Endothelial cell (in vitro differentiated cells): ENCODE measurements at regions not wholly inside any gene's neighbourhood (a gene's known extent, or its start where the extent isn't known, plus 50 kb on each side); places are given as distances from the start of the nearest gene placed in this dataset.

Experiments used
- DNase-seq: peaks from one replicate; pipeline ENCODE4 v3.0.0; 2021; ENCODE audit warnings: low spot score
- H3K27ac Mint-ChIP-seq: one replicate; pipeline ENCODE4 v1.8.0; 2021; ENCODE audit warnings: mixed read lengths, inconsistent platforms; ENCODE audit not compliant: unreplicated experiment
- H3K27me3 Mint-ChIP-seq: one replicate; pipeline ENCODE4 v1.8.0; 2021; ENCODE audit warnings: mild to moderate bottlenecking, moderate library complexity, mixed read lengths, inconsistent platforms; ENCODE audit not compliant: unreplicated experiment
- H3K36me3 Mint-ChIP-seq: one replicate; pipeline ENCODE4 v1.8.0; 2021; ENCODE audit warnings: mild to moderate bottlenecking, low read depth, mixed read lengths, inconsistent platforms; ENCODE audit not compliant: unreplicated experiment
- H3K4me1 Mint-ChIP-seq: one replicate; pipeline ENCODE4 v1.8.0; 2021; ENCODE audit warnings: mild to moderate bottlenecking, mixed read lengths, inconsistent platforms; ENCODE audit not compliant: unreplicated experiment
- H3K4me3 Mint-ChIP-seq: one replicate; pipeline ENCODE4 v1.8.0; 2021; ENCODE audit warnings: mild to moderate bottlenecking, mixed read lengths, inconsistent platforms; ENCODE audit not compliant: unreplicated experiment
- H3K9me3 Mint-ChIP-seq: one replicate; pipeline ENCODE4 v1.8.0; 2021; ENCODE audit warnings: mixed read lengths, inconsistent platforms; ENCODE audit not compliant: unreplicated experiment
- CTCF ChIP-seq: fragments of 200-600 bp; sonication (generic); IDR thresholded peaks from one replicate; pipeline ENCODE4 v1.5.0; 2021; ENCODE audit warnings: antibody characterized with exemption; ENCODE audit not compliant: unreplicated experiment

- Mint-ChIP-seq H3K4me3 (no peak overlapping the region), H3K27me3 (no peaks in the 10 kb centered on the region), H3K4me1 (no peaks in the 10 kb centered on the region), H3K9me3 (no peaks in the 10 kb centered on the region), H3K36me3 (no peaks in the 10 kb centered on the region), H3K27ac (no peak overlapping the region)
- no peak for TF ChIP-seq CTCF
- DNase-seq: no peak
Observed at GRCh38 chr4:101660607-101661006, 129.9 kb upstream of the BANK1 start.

- Mint-ChIP-seq H3K36me3 (no peaks in the 10 kb centered on the region), H3K27me3 (no peaks in the 10 kb centered on the region), H3K4me1 (no peaks in the 10 kb centered on the region), H3K4me3 (no peak overlapping the region), H3K9me3 (no peaks in the 10 kb centered on the region), H3K27ac (no peak overlapping the region)
- TF ChIP-seq CTCF: no peak
- no peak for DNase-seq
Observed at GRCh38 chr4:101655857-101656256, 134.7 kb upstream of the BANK1 start.

GRCh38 chr4:101655005-101655404 lies 135.5 kb upstream of the BANK1 start:
- no peaks in the 10 kb centered on the region for H3K27me3 Mint-ChIP-seq
- no peaks in the 10 kb centered on the region for H3K4me1 Mint-ChIP-seq
- no peak for DNase-seq
- TF ChIP-seq CTCF: no peak
- H3K4me3 Mint-ChIP-seq: no peak overlapping the region
- H3K9me3 Mint-ChIP-seq: no peaks in the 10 kb centered on the region
- no peaks in the 10 kb centered on the region for H3K36me3 Mint-ChIP-seq
- H3K27ac Mint-ChIP-seq: no peak overlapping the region

- Mint-ChIP-seq H3K4me1 (peaks cover 3% of the 10 kb centered on the region), H3K27ac (no peak overlapping the region), H3K4me3 (no peak overlapping the region), H3K36me3 (no peaks in the 10 kb centered on the region), H3K9me3 (no peaks in the 10 kb centered on the region), H3K27me3 (no peaks in the 10 kb centered on the region)
- no peak for DNase-seq
- TF ChIP-seq CTCF: no peak
Observed at GRCh38 chr4:101651778-101652177, 138.8 kb upstream of the BANK1 start.

DNA sequence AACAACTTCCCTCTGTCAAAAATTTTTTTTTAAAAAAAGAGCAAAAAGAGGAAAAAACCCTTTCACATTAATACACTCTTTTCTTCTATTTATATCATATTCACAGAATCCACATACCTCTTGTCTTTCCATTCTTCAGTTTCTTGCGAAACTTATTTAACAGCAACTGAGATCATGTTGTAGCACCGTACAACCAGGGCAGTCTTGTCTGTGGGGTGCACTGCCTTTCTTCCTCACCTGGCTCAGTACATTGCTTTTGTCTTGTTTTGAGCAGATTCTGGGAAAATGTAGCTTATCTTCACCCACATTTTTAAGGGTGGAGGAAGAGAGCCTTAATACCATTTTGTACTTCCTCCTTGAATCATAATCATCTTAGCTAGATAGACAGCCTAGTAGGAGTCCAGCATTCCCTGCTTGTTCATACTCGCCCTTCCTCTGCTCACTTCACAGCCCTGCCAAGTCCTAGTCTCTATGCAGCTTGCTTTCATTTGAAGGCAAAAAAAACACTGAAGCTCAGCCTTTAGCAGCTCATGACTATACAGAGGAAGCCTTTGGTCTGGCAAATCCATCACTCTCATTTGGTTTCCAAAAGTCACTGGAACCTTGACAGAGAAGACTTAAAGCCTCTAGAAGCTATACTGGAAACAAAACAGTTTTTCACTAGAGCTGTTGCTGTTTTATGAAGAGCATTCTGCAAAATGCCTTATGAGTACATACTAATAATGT lies 140.6 kb upstream of the BANK1 start:
- Mint-ChIP-seq H3K27me3 (no peaks in the 10 kb centered on the region), H3K4me1 (peaks cover 3% of the 10 kb centered on the region), H3K9me3 (no peaks in the 10 kb centered on the region), H3K36me3 (no peaks in the 10 kb centered on the region), H3K27ac (no peak overlapping the region), H3K4me3 (no peak overlapping the region)
- DNase-seq: no peak
- no peak for TF ChIP-seq CTCF
